Liver (tissue), 7 donors: ENCODE measurements at regions not wholly inside any gene's neighbourhood (a gene's known extent, or its start where the extent isn't known, plus 50 kb on each side); places are given as distances from the start of the nearest gene placed in this dataset.

Experiments used
- DNase-seq: peaks from one replicate; pipeline ENCODE4 v3.0.0-alpha.2; 2017; ENCODE audit warnings: low spot score
- H3K27ac ChIP-seq, 2 donors: one replicate each; pipeline ENCODE4 v1.7.0; 2013; ENCODE audit warnings: inconsistent platforms in 2 of 2, low read length in 2 of 2, control low read depth in 1 of 2, low read depth in 1 of 2, mild to moderate bottlenecking in 1 of 2
- H3K27me3 ChIP-seq, 4 donors: one replicate each; pipeline versions ENCODE4 v1.6.1 to v1.7.0; 2013; ENCODE audit warnings: low read length in 3 of 4, inconsistent platforms in 1 of 4, mild to moderate bottlenecking in 1 of 4, moderate library complexity in 1 of 4; ENCODE audit not compliant: control insufficient read depth in 4 of 4, insufficient read depth in 4 of 4
- H3K36me3 ChIP-seq, 4 donors: one replicate each; pipeline versions ENCODE4 v1.6.1 to v1.7.0; 2013; ENCODE audit warnings: low read length in 3 of 4, mild to moderate bottlenecking in 3 of 4, low read depth in 1 of 4, moderate library complexity in 1 of 4; ENCODE audit not compliant: control insufficient read depth in 4 of 4, insufficient read depth in 3 of 4
- H3K4me1 ChIP-seq, 4 donors: one replicate each; pipeline versions ENCODE4 v1.6.1 to v1.7.0; 2013; ENCODE audit warnings: low read length in 3 of 4, mild to moderate bottlenecking in 3 of 4, moderate library complexity in 1 of 4; ENCODE audit not compliant: control insufficient read depth in 4 of 4, insufficient read depth in 4 of 4
- H3K4me3 ChIP-seq, 3 donors: one replicate each; pipeline versions ENCODE4 v1.6.1 to v1.7.0; 2013; ENCODE audit warnings: low read length in 3 of 3, control low read depth in 1 of 3, low read depth in 1 of 3, mild to moderate bottlenecking in 1 of 3
- H3K9ac ChIP-seq, 2 donors: one replicate each; pipeline ENCODE4 v1.7.0; 2013; ENCODE audit warnings: low read length in 2 of 2, mild to moderate bottlenecking in 2 of 2, moderate library complexity in 2 of 2, control low read depth in 1 of 2, low read depth in 1 of 2
- H3K9me3 ChIP-seq, 4 donors: one replicate each; pipeline versions ENCODE4 v1.6.1 to v1.7.0; 2013; ENCODE audit warnings: low read length in 3 of 4; ENCODE audit not compliant: control insufficient read depth in 4 of 4
- ATF3 ChIP-seq: IDR thresholded peaks from 2 replicates; pipeline ENCODE4 v1.6.1; 2016; ENCODE audit warnings: antibody characterized with exemption
- CTCF ChIP-seq: fragments of 150-350 bp; IDR thresholded peaks from 2 replicates; pipeline ENCODE4 v1.5.1; 2017; ENCODE audit warnings: improper control_type of control experiment, low read depth, low read length; ENCODE audit not compliant: missing input control
- EGR1 ChIP-seq, 2 donors: IDR thresholded peaks; 2 replicates each; pipeline ENCODE4 v1.6.1; 2016 to 2018; ENCODE audit warnings: antibody characterized with exemption in 2 of 2, low read depth in 2 of 2
- FOXA1 ChIP-seq: IDR thresholded peaks from 2 replicates; pipeline ENCODE4 v1.6.1; 2016; ENCODE audit warnings: antibody characterized with exemption
- FOXA2 ChIP-seq: IDR thresholded peaks from 2 replicates; pipeline ENCODE4 v1.6.1; 2016; ENCODE audit warnings: antibody characterized with exemption
- GABPA ChIP-seq, 2 donors: IDR thresholded peaks in 1 of 2; conservative IDR thresholded peaks in 1 of 2; 2 replicates each; pipeline ENCODE4 v1.6.1; 2016; ENCODE audit warnings: antibody characterized with exemption in 2 of 2, mild to moderate bottlenecking in 1 of 2, moderate library complexity in 1 of 2
- HNF4A ChIP-seq, 2 donors: conservative IDR thresholded peaks; 2 replicates each; pipeline ENCODE4 v1.6.1; 2016; ENCODE audit warnings: antibody characterized with exemption in 2 of 2, mild to moderate bottlenecking in 2 of 2
- HNF4G ChIP-seq: IDR thresholded peaks from 2 replicates; pipeline ENCODE4 v1.6.1; 2016; ENCODE audit warnings: antibody characterized with exemption
- JUND ChIP-seq, 2 donors: IDR thresholded peaks; 2 replicates each; pipeline ENCODE4 v1.6.1; 2016; ENCODE audit warnings: antibody characterized with exemption in 2 of 2
- MAX ChIP-seq: IDR thresholded peaks from 2 replicates; pipeline ENCODE4 v1.6.1; 2016; ENCODE audit warnings: antibody characterized with exemption
- NR2F2 ChIP-seq: IDR thresholded peaks from 2 replicates; pipeline ENCODE4 v1.6.1; 2016; ENCODE audit warnings: antibody characterized with exemption
- RAD21 ChIP-seq, 2 donors: IDR thresholded peaks; 2 replicates each; pipeline ENCODE4 v1.6.1; 2016; ENCODE audit warnings: antibody characterized with exemption in 2 of 2, mild to moderate bottlenecking in 2 of 2
- REST ChIP-seq: IDR thresholded peaks from 2 replicates; pipeline ENCODE4 v1.6.1; 2016; ENCODE audit warnings: antibody characterized with exemption, mild to moderate bottlenecking
- RXRA ChIP-seq, 2 donors: IDR thresholded peaks; 2 replicates each; pipeline ENCODE4 v1.6.1; 2017 to 2018; ENCODE audit warnings: antibody characterized with exemption in 2 of 2, mild to moderate bottlenecking in 1 of 2
- SP1 ChIP-seq: IDR thresholded peaks from 2 replicates; pipeline ENCODE4 v1.6.1; 2018; ENCODE audit warnings: antibody characterized with exemption, mild to moderate bottlenecking
- TAF1 ChIP-seq: conservative IDR thresholded peaks from 2 replicates; pipeline ENCODE4 v1.6.1; 2016; ENCODE audit warnings: antibody characterized with exemption, mild to moderate bottlenecking
- YY1 ChIP-seq: IDR thresholded peaks from 2 replicates; pipeline ENCODE4 v1.6.1; 2016; ENCODE audit warnings: antibody characterized with exemption, mild to moderate bottlenecking
- ZBTB33 ChIP-seq: IDR thresholded peaks from 2 replicates; pipeline ENCODE4 v1.6.1; 2016; ENCODE audit warnings: antibody characterized with exemption
- donor health status: healthy.
- donor health status: healthy.
- donor health status: healthy.
- donor health status: healthy.

GRCh38 chr3:95717048-95717447 is 1097.3 kb upstream of the EPHA6 start:
- no peaks in the 10 kb centered on the region for H3K36me3 ChIP-seq
- no peak overlapping the region for H3K27ac ChIP-seq
- no peaks in the 10 kb centered on the region for H3K9me3 ChIP-seq
- H3K4me1 ChIP-seq = no peaks in the 10 kb centered on the region
- TF ChIP-seq GABPA (IDR thresholded peaks at IDR 0.05 in 1 of 2, conservative IDR thresholded peaks at IDR 0.05 in 1 of 2) = no peak
- TF ChIP-seq HNF4G = no peak
- TF ChIP-seq TAF1 = no peak
- TF ChIP-seq NR2F2 = no peak
- TF ChIP-seq FOXA1 = no peak
- H3K27me3 ChIP-seq = no peaks in the 10 kb centered on the region
- no peak overlapping the region for H3K9ac ChIP-seq
- H3K4me3 ChIP-seq = no peak overlapping the region
- no peak for DNase-seq

GRCh38 chr3:95718168-95718567 is 1096.2 kb upstream of the EPHA6 start:
- Histone ChIP-seq H3K27ac (no peak overlapping the region), H3K36me3 (no peaks in the 10 kb centered on the region), H3K9ac (no peak overlapping the region), H3K4me1 (no peaks in the 10 kb centered on the region), H3K27me3 (no peaks in the 10 kb centered on the region), H3K4me3 (no peak overlapping the region), H3K9me3 (no peaks in the 10 kb centered on the region)
- DNase-seq = no peak
- TF ChIP-seq TAF1 (no peak), MAX (no peak), FOXA1 (no peak), REST (no peak), JUND (IDR thresholded peaks at IDR 0.05) (no peak), SP1 (no peak), HNF4A (conservative IDR thresholded peaks at IDR 0.05) (no peak), GABPA (IDR thresholded peaks at IDR 0.05 in 1 of 2, conservative IDR thresholded peaks at IDR 0.05 in 1 of 2) (no peak), EGR1 (IDR thresholded peaks at IDR 0.05; ENCODE audit: low read depth in 2 of 2) (no peak), ATF3 (no peak), YY1 (no peak), NR2F2 (no peak), HNF4G (no peak), ZBTB33 (no peak), FOXA2 (no peak), CTCF (no peak), RXRA (IDR thresholded peaks at IDR 0.05) (no peak), RAD21 (IDR thresholded peaks at IDR 0.05) (no peak)
